Sigmoid colon (tissue), 4 donors: ENCODE measurements at regions not wholly inside any gene's neighbourhood (a gene's known extent, or its start where the extent isn't known, plus 50 kb on each side); places are given as distances from the start of the nearest gene placed in this dataset.

ENCODE experiments used
- CTCF ChIP-seq, 4 experiments: fragments of 450-650 bp in 3 of 4; fragments of 200-600 bp in 1 of 4; IDR thresholded peaks; one replicate each; pipeline ENCODE4 v1.5.1; 2016 to 2019; ENCODE audit warnings: antibody characterized with exemption in 4 of 4, mild to moderate bottlenecking in 3 of 4, moderate library complexity in 2 of 4
- EP300 ChIP-seq, 4 donors: sonication (generic); formaldehyde crosslinking; IDR thresholded peaks; one replicate each; pipeline ENCODE4 v1.6.1; 2017; ENCODE audit warnings: antibody characterized with exemption in 4 of 4
- POLR2A ChIP-seq, 2 donors: fragments of 450-650 bp; IDR thresholded peaks; one replicate each; pipeline ENCODE4 v1.6.1; 2016; ENCODE audit warnings: antibody characterized with exemption in 2 of 2, mild to moderate bottlenecking in 2 of 2, moderate library complexity in 2 of 2
- POLR2AphosphoS5 ChIP-seq, 4 donors: sonication (generic); formaldehyde crosslinking; IDR thresholded peaks; one replicate each; pipeline ENCODE4 v1.6.1; 2017; ENCODE audit warnings: antibody characterized with exemption in 4 of 4

DNA sequence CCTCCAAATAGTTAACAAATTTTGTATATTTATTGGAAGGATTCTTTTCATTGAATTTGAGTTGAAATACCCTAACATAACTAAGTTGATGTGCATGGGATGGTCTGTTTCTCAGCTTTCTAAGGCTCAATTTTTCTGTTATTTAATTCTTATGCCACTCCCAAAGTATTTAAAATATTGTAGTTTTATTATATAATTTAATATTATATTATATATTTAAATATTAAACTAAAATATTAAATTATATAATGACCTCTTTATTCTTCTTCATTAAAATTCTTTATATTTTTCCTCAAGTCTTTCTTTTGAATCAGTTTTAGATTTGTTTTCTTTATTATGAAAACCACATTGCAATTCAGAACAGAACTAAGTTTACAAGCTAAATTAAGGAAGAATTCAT, 194.7 kb downstream of the TFAP2B start:
- TF ChIP-seq POLR2A (IDR thresholded peaks at IDR 0.05) (no peak), CTCF (IDR thresholded peaks at IDR 0.05) (no peak), EP300 (IDR thresholded peaks at IDR 0.05) (no peak), POLR2AphosphoS5 (IDR thresholded peaks at IDR 0.05) (no peak)
